ENCODE measurements at regions not wholly inside any gene's neighbourhood (a gene's known extent, or its start where the extent isn't known, plus 50 kb on each side); places are given as distances from the start of the nearest gene placed in this dataset.
"Not testable (repeated sequence)": the region's sequence is repeated elsewhere in the genome, so short reads cannot be mapped to it uniquely, and the experiment has no call there.

GRCh38 chrX:123788193-123788592 is 55.3 kb upstream of the THOC2 start:
- H3K9me3 ChIP-seq (ENCODE audit: control insufficient read depth, low read length); H3K36me3 ChIP-seq (ENCODE audit: control insufficient read depth in 1 of 2, insufficient read depth in 2 of 2, low read length in 1 of 2); intact Hi-C loops (cut with DNase I); H3K4me1 ChIP-seq (ENCODE audit: control insufficient read depth in 1 of 2, insufficient read depth in 2 of 2, low read length in 2 of 2); H3K27ac ChIP-seq (ENCODE audit: low read depth in 1 of 2, low read length in 2 of 2); ATAC-seq (ENCODE audit: low FRiP score); DNase-seq; H3K4me3 ChIP-seq (ENCODE audit: low read length in 2 of 2); H3K27me3 ChIP-seq (ENCODE audit: control insufficient read depth in 1 of 2, insufficient read depth in 2 of 2, low read length in 1 of 2): not testable (repeated sequence)
- 65 to 78% methylated on average over 15 of the region's 15 CpGs for WGBS, 2 donors

DNA sequence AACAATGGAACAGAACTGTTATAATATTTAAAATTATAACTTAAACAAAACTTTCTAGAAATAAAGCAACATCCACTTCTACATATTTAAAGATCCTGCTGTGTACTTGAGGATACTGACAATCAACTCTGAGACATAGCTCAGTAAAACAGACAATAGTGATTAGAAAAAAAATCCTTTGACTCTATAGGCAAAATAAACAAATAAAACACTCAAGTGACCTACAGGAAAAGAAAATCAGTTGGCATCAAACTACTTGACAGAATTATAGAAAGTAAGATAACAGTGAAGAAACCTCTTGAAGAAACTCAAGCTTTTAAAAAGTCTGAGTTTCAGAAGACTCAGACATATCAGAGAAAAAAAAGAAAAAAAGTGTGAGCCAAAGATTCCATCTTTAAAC is 55.9 kb upstream of the THOC2 start:
- Histone ChIP-seq H3K27ac (ENCODE audit: low read depth in 1 of 2, low read length in 2 of 2) (no peak overlapping the region), H3K4me1 (ENCODE audit: control insufficient read depth in 1 of 2, insufficient read depth in 2 of 2, low read length in 2 of 2) (no peaks in the 10 kb centered on the region), H3K36me3 (ENCODE audit: control insufficient read depth in 1 of 2, insufficient read depth in 2 of 2, low read length in 1 of 2) (no peaks in the 10 kb centered on the region), H3K27me3 (ENCODE audit: control insufficient read depth in 1 of 2, insufficient read depth in 2 of 2, low read length in 1 of 2) (no peaks in the 10 kb centered on the region), H3K9me3 (ENCODE audit: control insufficient read depth, low read length) (no peaks in the 10 kb centered on the region), H3K4me3 (ENCODE audit: low read length in 2 of 2) (no peak overlapping the region)
- DNase-seq = no peak
- intact Hi-C loops (cut with DNase I) = no loop called here
- no peak for ATAC-seq (ENCODE audit: low FRiP score)

DNA sequence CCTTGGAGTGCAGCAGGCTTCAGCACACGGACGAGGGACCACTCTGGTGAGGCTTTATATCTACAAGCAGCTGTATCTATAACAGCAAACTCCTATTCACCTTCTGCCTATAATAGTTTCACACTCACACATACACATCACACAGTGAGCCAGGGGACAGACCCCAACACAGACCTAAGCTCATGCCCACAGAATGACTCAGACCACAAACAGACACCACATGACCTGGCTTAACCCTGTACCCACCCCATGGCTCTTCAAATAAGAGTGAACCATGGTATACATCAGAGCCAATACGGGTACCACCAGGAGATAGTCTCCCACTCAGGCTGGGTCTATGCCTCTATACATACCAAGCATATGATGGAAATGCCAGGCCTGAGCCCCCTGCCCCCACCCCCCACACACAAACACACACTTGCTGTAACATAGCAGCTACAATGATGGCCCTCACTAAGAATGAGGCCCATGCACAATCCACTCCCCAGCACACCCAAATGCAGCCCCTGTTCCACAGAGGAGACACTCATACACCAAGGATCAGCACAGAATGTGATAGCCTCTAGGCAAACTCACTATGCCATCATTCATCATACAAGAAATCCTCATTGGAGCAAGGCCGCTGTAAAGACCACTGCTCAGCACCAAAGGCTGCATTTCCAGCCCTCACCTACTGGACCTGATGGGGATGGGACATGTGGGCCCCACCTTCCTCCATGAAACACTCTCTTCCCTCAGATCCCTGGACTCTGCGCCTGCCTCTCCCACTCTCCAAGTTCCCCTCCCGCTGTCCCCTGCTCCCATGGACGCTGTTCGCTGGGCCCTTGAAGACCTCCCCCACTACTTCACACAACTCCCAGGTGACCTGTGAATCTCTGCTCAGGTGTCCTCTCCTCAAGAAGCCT is 62.1 kb upstream of the XIAP start:
- no peaks in the 10 kb centered on the region for H3K27me3 ChIP-seq (ENCODE audit: control insufficient read depth in 1 of 2, insufficient read depth in 2 of 2, low read length in 1 of 2)
- intact Hi-C loops (cut with DNase I) = no loop called here
- no peaks in the 10 kb centered on the region for H3K36me3 ChIP-seq (ENCODE audit: control insufficient read depth in 1 of 2, insufficient read depth in 2 of 2, low read length in 1 of 2)
- no peaks in the 10 kb centered on the region for H3K4me1 ChIP-seq (ENCODE audit: control insufficient read depth in 1 of 2, insufficient read depth in 2 of 2, low read length in 2 of 2)
- no peaks in the 10 kb centered on the region for H3K9me3 ChIP-seq (ENCODE audit: control insufficient read depth, low read length)
- 87 to 93% methylated on average over 8 of the region's 8 CpGs for WGBS, 2 donors
- ATAC-seq (ENCODE audit: low FRiP score) (no peak), DNase-seq (no peak)
- H3K4me3 ChIP-seq (ENCODE audit: low read length in 2 of 2) = no peak overlapping the region
- H3K27ac ChIP-seq (ENCODE audit: low read depth in 1 of 2, low read length in 2 of 2) = no peak overlapping the region

DNA sequence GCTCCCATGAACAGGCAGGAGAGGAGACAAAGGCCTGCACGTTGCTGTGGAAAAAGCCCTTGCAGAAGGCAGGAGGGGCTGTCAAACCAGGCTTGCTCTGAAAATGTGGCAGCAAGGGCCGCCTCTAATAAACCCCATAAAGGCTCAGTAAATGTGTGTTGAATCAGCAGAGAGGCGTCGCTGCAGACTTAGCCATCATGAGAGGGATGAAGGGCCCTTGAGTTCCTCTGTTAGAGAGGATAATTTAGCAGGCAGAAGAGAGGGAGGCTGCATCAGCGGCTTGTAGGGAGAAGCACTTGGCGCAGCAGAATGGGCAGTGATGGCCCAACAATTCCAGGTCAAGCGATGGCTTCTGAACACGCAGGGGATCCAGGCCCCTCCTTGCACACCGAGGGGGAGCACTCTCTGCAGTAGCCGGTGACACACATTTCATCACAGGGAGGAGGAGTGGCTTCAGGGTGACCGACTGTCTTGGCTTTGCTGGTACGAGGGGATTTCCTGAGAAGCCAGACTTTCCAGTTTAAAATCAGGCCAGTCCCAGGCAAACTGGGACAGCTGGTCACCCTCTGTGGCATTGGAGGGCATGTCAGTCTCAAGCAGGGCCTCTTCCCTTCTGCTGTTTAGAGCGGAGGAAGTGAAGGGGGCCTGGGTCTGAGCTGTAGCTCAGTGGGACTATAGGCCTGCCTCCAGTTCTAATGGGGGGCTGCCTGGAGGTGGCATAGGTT is 61.0 kb upstream of the XIAP start:
- H3K9me3 ChIP-seq (ENCODE audit: control insufficient read depth, low read length); DNase-seq; ATAC-seq (ENCODE audit: low FRiP score); H3K4me3 ChIP-seq (ENCODE audit: low read length in 2 of 2); H3K4me1 ChIP-seq (ENCODE audit: control insufficient read depth in 1 of 2, insufficient read depth in 2 of 2, low read length in 2 of 2); intact Hi-C loops (cut with DNase I); H3K27ac ChIP-seq (ENCODE audit: low read depth in 1 of 2, low read length in 2 of 2); H3K36me3 ChIP-seq (ENCODE audit: control insufficient read depth in 1 of 2, insufficient read depth in 2 of 2, low read length in 1 of 2); H3K27me3 ChIP-seq (ENCODE audit: control insufficient read depth in 1 of 2, insufficient read depth in 2 of 2, low read length in 1 of 2): not testable (repeated sequence)
- 67 to 82% methylated on average over 9 to 12 of the region's 13 CpGs for WGBS, 2 donors

DNA sequence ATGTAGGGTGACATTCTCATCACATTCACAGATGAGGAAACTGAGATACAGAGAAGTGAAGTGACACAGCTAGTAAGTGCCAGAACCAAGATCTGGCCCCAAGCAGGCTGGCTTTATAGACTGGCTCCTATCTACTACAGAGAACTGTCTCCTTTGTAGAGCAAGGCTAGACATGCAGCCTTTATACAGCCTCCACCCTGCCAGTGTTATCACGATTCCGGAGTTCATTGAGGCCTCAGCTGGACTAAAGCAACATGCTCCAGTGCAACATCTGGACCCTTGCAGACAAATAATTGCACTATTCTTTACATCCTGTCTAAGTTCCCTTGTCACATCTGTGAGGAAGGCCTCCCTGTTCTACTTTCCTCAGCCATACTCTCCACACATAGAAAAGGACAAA is 58.0 kb upstream of the XIAP start:
- H3K4me1 ChIP-seq (ENCODE audit: control insufficient read depth in 1 of 2, insufficient read depth in 2 of 2, low read length in 2 of 2) = no peaks in the 10 kb centered on the region
- H3K36me3 ChIP-seq (ENCODE audit: control insufficient read depth in 1 of 2, insufficient read depth in 2 of 2, low read length in 1 of 2) = no peaks in the 10 kb centered on the region
- no peak overlapping the region for H3K4me3 ChIP-seq (ENCODE audit: low read length in 2 of 2)
- no peak for ATAC-seq (ENCODE audit: low FRiP score)
- DNase-seq = no peak
- intact Hi-C loops (cut with DNase I) = no loop called here
- no peaks in the 10 kb centered on the region for H3K9me3 ChIP-seq (ENCODE audit: control insufficient read depth, low read length)
- H3K27ac ChIP-seq (ENCODE audit: low read depth in 1 of 2, low read length in 2 of 2) = no peak overlapping the region
- no peaks in the 10 kb centered on the region for H3K27me3 ChIP-seq (ENCODE audit: control insufficient read depth in 1 of 2, insufficient read depth in 2 of 2, low read length in 1 of 2)
- 72 to 73% methylated on average over 2 of the region's 2 CpGs for WGBS, 2 donors

GRCh38 chrX:123803331-123803983 is 56.4 kb upstream of the XIAP start:
- intact Hi-C loops (cut with DNase I) = no loop called here
- ATAC-seq (ENCODE audit: low FRiP score) = peak; percentile 55

DNA sequence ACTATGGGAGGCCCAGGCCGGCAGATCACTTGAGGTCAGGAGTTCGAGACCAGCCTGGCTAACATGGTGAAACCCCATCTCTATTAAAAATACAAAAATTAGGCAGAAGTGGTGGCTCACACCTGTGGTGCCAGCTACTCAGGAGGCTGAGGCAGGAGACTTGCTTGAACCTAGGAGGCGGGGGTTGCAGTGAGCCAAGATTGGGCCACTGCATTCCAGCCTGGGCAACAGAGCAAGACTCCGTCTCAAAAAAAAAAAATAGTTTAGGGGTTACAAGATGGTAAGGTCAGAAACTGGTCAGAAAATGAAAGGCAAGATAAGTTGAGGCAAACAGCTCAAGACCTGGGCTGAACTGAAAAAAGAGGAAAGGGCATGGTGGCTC is 55.9 kb upstream of the XIAP start:
- H3K36me3 ChIP-seq (ENCODE audit: control insufficient read depth in 1 of 2, insufficient read depth in 2 of 2, low read length in 1 of 2); H3K4me1 ChIP-seq (ENCODE audit: control insufficient read depth in 1 of 2, insufficient read depth in 2 of 2, low read length in 2 of 2); ATAC-seq (ENCODE audit: low FRiP score); H3K9me3 ChIP-seq (ENCODE audit: control insufficient read depth, low read length); H3K27me3 ChIP-seq (ENCODE audit: control insufficient read depth in 1 of 2, insufficient read depth in 2 of 2, low read length in 1 of 2); H3K4me3 ChIP-seq (ENCODE audit: low read length in 2 of 2); DNase-seq; intact Hi-C loops (cut with DNase I); H3K27ac ChIP-seq (ENCODE audit: low read depth in 1 of 2, low read length in 2 of 2): not testable (repeated sequence)
- WGBS, 2 donors = 87 to 94% methylated on average over 4 of the region's 4 CpGs

More at GRCh38 chrX:123803331-123803983, 56.4 kb upstream of the XIAP start:
- Histone ChIP-seq H3K4me3 (ENCODE audit: low read length in 2 of 2) (no peak overlapping the region), H3K9me3 (ENCODE audit: control insufficient read depth, low read length) (no peaks in the 10 kb centered on the region), H3K27me3 (ENCODE audit: control insufficient read depth in 1 of 2, insufficient read depth in 2 of 2, low read length in 1 of 2) (no peaks in the 10 kb centered on the region), H3K4me1 (ENCODE audit: control insufficient read depth in 1 of 2, insufficient read depth in 2 of 2, low read length in 2 of 2) (no peaks in the 10 kb centered on the region), H3K27ac (ENCODE audit: low read depth in 1 of 2, low read length in 2 of 2) (no peak overlapping the region), H3K36me3 (ENCODE audit: control insufficient read depth in 1 of 2, insufficient read depth in 2 of 2, low read length in 1 of 2) (no peaks in the 10 kb centered on the region)
- 20 to 39% methylated on average over 4 of the region's 4 CpGs for WGBS, 2 donors
- DNase-seq = no peak

DNA sequence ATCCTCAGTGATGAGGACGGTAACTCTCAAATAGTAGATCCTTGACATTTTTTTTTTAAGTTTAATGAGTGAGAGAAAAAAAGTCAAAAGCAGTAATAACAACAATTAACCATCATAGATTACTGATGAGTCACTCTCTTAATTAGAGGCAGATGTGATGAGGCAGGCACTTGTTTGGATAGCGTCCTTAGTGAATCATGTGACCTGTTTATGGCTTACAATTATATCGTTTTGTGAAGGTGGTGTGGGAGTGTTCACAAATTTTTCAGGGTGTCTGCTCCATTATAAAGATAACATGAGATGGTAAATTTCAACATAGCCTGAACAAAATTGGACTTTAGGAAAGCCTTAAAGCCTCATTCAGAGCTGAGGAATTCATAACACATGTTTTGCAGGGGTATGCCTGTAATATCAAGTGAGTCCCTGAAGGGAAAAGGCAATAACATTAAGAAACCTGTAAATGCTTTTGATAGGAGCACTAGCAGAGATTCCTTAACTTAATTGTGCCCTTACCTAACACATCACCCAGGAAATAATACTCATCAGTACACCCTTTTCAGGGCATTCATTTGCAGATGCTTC is 51.9 kb upstream of the XIAP start:
- H3K4me3 ChIP-seq (ENCODE audit: low read length in 2 of 2) = no peak overlapping the region
- no peaks in the 10 kb centered on the region for H3K4me1 ChIP-seq (ENCODE audit: control insufficient read depth in 1 of 2, insufficient read depth in 2 of 2, low read length in 2 of 2)
- no peak for DNase-seq
- intact Hi-C loops (cut with DNase I) = no loop called here
- H3K27me3 ChIP-seq (ENCODE audit: control insufficient read depth in 1 of 2, insufficient read depth in 2 of 2, low read length in 1 of 2) = no peaks in the 10 kb centered on the region
- no peak for ATAC-seq (ENCODE audit: low FRiP score)
- no peak overlapping the region for H3K27ac ChIP-seq (ENCODE audit: low read depth in 1 of 2, low read length in 2 of 2)
- no peaks in the 10 kb centered on the region for H3K36me3 ChIP-seq (ENCODE audit: control insufficient read depth in 1 of 2, insufficient read depth in 2 of 2, low read length in 1 of 2)
- WGBS, 2 donors = 53 to 61% methylated on average over 3 of the region's 3 CpGs
- no peaks in the 10 kb centered on the region for H3K9me3 ChIP-seq (ENCODE audit: control insufficient read depth, low read length)
